ENCODE measurements at regions not wholly inside any gene's neighbourhood (a gene's known extent, or its start where the extent isn't known, plus 50 kb on each side); places are given as distances from the start of the nearest gene placed in this dataset.
A peak's percentile ranks its signal among the peaks of the same experiment; 100 is the strongest.

DNA sequence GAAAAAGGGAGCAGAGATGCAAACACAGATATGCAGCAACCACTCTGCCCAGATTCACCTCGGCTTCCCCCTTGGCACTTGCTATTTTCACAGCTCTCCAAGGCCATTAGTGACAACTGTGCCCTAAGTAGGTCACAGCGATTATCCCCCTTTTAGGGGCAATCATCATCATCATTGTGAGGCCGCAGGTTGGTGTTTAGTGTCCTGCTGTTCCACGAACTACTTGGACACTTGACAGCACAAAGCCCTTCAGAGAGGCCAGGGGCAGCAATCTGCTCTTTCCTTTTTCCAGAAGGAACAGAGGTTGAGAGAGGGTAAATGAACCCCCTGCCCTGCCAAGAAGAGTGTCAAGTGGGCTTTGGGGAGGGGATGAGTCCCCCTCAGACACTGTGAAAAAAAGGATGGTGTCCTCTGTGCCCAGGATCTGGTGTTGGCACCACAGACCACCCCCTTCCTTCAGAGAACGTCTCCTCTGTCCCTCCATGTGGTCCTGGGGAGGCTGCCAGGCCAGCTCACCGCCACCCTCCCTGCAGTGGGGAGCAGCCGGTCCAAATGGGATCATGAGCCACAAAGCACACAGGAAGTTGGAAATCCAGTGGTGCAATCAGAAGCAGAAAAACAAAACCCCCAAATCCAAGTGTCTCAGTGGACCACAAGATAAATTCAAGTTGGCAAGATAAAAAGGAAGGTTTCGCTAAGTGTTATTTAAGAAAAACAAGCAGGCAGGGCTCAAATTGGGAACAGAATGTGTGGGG, 78.4 kb upstream of the MED9 start:
- DNase-seq, result no peak

DNA sequence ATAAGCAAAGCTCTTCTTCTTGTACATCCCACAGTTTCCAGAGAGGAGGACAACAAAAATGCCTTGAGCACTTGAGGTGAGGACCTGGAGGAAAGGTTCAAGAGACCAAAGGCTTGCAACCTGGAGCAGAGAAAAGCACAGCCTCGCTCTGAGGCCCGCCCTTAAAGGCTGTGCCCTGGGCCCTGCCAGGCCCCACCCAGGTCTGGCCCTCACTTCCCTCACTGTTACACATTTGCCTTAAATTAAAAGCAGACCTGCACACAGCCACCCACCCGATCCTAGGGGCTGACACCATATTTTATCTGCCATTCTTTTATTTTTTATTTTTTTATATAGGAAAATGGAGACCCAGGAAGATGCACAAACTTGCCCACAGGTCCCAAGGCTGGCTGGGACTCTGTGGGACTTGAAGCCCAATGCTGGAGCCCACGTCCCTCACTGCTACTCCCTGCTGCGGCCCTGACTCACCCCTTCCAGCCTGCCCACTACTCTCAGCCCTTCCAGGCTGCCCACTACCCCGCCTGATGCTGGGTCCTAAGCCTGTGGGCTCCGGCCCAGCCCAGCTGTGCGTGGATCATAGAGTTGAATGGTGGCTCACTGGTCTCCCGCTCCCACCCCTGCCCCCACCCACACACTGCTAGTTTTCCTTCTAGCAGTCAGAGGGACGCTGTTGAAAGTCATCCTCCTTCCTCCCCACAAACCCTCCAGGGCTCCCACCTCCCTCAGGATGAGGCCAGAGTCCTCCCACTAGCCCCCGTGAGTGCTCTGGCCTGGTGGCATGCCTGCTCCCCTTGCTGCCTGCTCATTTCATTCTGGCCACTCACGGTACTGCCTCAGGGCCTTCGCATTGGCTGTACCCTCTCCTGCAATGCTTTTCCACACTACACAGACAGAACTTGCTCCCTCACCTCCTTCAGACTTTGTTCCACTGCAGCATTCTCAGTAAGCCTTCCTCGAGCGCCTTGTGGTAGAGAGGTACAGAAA, 77.6 kb upstream of the MED9 start:
- DNase-seq, result no peak

DNA sequence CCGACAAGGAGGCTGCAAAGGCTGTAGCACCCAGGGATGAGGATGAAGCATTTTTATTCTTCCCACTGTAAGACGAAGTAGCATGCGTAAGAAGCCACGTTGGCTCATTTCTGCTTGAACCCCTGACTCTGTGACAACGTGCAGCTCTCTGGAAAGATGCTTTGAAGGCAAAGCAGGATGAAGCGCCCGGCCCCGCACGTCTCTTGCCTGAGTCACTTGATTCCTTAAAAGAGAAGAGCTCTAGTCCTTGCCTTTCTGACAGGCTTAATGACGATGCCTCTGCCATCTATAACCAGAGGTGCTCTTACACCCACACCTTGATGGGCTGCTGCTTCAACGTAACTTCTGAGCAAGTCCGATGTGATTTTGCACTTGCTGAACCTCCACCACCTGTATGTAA, 76.7 kb upstream of the MED9 start:
- DNase-seq, result no peak

GRCh38 chr17:17400566-17401184, 76.1 kb upstream of the MED9 start:
- no peak for DNase-seq

DNA sequence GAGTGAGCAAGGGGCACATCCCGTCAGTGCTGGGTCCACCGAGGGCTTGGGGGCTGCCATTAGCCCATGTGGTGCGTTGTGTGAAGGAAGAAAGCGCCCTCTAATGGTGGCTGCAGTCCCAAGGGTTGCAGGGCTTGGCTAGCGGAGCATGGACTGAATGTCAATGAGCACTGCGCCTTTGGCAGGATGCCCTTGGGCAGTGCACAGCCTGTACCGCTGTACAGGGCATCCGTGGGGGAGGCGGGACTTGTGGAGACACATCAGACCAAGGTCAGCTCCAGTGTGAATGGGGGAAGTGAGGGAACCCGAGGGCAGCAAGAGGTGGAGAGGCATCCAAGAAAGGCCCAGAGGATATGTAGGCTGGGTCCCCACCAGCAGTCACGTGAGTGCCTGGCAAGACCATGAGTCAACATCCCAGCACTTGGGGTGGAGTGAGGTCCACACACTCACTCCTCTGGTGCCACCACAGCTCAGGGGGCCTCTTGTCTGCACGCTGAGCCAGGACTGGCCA, 75.5 kb upstream of the MED9 start:
- DNase-seq, result no peak

GRCh38 chr17:17402558-17402957, 74.2 kb upstream of the MED9 start:
- no peak for DNase-seq

DNA sequence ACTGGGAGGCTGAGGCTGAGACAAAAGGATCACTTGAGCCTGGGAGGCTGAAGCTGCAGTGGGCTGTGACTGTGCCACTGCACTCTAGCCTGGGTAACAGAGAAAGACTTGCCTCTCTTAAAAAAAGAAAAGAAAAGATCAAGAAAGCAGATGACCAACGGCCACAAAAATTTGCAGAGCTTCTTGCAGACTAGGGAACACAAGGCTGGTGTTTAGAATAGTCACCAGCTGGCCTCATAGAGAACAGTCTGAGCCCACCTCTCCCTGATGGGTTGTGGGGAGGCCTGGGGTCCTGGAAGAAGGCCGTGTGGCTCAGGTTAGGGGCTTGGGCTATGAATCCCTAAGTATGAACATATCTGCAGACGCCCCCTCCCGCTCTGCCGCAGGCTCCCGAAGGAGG, 73.7 kb upstream of the MED9 start:
- DNase-seq, result no peak

DNA sequence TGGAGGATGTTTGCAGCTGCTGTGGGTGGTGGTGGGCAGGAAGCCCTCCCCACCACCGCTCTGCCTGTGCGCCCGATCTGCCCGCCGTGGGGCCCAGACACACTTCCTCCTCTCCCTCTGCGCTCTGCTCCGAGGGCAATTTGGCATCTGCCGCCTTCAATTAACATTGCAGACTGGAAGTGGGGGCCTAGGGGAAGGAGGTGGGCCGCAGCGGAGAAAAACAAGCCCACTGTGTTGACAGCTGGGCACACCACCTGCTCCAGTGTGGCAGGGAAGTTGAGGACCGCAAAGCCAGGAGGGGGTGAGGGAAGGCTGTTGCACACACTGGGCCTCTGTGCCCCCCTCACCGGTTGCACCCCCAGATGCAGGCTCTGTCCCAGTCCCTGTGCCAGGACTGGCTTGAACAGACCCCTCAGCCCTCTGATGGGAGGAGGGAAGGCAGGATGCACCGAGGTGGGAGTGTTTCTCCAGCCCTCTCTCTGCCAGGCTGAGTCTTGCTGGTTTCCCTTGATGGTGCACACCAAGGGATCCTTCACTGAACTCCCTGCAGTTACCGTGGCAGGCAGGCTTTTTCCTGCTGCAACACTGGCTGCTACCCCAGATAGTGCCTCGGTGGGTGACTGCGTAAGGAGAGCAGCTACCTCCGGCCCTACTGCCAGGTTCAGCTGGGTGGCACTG, 72.8 kb upstream of the MED9 start:
- DNase-seq, result peak; percentile 57

DNA sequence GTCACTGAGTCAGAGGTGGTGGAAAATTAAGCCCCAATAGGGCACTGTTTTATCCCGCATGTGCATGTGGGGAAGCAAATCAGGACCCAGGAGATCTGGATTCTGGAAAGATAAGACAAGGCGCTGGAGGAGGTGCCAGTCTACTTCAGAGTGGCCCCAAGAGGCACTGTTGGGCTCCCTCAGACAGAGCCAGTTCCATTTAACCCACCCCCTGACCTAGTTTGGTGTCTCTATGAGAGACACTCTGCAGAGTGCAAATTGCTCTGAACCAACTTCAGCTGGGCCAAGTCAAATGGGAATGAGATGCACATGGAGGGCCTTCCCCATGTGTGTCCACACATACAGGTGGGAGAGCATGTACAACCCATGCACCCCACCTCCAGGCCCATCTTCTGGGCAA, 71.1 kb upstream of the MED9 start:
- no peak for DNase-seq

DNA sequence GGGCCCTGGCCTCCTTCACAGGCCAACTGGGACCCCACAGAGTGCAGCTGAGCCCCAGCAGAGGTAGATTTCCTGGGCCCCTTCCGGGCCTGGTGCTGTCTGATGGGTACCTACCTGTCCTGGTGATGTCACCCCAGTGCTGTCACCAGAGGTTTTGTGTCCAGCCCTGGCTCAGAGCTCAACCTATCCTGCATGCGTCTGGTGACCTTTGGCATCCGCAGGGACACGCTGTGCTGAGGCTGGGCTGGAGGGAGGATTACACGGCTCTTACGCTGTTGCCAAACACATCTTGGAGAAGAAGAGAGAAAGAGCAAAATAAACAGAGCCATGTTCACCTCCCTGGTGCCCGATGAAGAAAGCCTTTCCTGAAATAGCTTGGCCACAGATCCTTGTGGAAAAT, 70.6 kb upstream of the MED9 start:
- DNase-seq, result no peak

DNA sequence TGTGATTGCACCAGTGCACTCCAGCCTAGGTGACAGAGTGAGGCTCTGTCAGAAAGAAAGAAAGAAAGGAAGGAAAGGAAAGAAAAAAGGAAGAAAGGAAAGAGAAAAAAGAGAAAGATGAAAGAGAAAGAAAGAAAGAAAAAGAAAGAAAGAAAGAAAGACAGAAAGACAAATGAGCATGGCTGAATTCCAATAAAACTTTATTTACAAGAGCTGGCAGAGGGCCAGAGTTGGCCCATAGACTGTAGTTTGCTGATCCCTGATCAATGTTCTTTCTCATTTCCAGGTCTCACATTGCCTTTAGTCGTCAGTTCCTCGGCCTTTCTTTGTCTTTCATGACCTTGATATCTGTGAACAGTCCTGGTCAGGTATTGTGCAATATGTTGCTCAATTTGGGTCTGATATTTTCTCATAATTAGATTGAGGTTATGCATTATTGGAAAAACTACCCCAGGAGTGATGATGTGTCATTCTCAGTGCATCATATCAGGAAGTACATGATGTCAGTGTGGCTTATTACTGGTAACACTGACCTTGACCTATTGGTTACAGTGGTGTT, 68.5 kb upstream of the MED9 start:
- no peak for DNase-seq

- DNase-seq, result no peak
These were observed 66.4 kb upstream of the MED9 start for GRCh38 chr17:17410357-17410756.

DNA sequence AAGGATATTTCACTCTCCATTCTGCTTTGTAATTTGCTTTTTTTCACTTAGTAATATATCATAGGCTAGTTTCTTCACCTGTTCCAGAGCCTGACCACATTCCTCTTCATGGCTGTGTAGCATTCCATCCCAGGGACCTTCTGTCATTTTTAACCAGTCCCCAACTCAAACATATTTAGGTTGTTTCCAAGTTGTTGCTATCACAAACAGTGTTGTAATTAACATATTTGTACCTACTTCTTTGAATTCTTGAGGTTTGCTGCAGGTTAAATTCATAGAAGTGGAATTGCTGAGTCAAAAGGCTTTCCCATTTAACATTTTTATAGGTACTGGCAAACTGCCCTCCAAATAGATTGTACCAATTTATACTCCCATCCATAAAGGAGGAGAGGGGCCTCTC, 65.1 kb upstream of the MED9 start:
- DNase-seq, result no peak

DNA sequence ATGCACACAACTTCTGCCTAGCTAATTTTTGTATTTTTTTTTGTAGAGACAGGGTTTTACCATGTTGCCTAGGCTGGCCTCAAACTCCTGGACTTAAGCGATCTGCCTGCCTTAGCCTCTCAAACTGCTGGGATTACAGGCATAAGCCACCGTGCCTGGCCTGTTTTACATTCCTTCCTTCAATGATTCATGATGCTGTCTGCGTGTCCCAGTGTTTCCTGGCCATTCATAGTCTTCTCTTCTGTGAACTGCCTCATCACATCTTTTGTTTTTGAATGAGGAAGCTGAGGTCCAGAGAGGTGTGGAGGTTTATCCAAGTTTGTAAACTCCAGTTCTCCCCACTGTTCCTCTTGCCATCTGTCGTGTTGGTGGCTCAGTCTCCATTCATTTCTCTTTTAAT, 64.5 kb upstream of the MED9 start:
- no peak for DNase-seq

- DNase-seq, result no peak
These were observed 63.5 kb upstream of the MED9 start for GRCh38 chr17:17413215-17413792.

- DNase-seq, result no peak
These were observed 63.0 kb upstream of the MED9 start for GRCh38 chr17:17413821-17414220.

GRCh38 chr17:17414341-17414805, 62.4 kb upstream of the MED9 start:
- DNase-seq, result no peak

- DNase-seq, result no peak
These were observed 61.8 kb upstream of the MED9 start for GRCh38 chr17:17415006-17415405.

- DNase-seq, result peak; percentile 11
These were observed 60.8 kb upstream of the MED9 start for GRCh38 chr17:17416007-17416399.

DNA sequence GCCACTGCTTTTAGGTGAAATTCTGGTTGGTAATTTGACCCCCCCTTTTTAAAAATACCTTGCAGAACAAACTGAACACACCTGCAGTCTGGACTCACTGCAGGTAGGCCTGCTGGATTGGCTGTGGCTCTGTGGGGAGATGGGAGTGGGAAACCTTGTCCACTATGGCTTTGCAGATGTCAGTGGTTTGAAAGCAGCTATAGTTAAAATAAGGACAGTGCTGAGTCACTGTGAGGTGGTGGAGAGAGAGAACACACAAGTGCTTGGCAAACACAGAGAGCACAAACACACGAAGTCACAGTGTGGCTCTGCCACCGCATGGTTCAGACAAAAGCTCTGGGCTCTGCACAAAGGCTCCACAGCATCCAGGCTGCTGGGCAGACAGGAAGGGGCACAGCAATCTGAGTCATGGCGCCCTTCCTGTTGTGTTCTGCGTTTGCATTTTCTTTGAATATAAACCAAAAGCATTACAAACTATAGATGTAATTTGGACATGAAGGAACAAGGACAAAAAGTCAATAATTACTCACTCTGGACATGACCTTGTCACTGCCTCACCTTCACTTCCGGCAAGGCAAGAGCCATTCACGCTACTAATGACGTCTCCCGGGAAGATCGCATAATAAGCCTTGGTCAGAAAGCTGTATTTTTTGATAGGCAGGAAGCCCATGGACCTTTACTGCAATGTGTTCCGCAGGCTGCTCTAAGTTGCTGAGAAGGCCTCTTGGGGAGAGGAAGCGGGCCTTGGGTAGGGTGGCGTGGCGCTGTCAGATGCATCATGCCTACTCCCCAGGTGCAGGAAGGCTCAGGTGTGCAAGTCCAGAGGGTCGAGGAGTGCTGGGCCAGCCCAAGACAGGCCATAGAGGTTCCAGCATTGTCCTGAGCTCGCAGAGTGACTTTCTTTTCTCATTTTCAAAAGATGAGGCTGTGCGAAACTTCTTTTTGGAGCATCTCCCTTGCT, 60.1 kb upstream of the MED9 start:
- no peak for DNase-seq

DNA sequence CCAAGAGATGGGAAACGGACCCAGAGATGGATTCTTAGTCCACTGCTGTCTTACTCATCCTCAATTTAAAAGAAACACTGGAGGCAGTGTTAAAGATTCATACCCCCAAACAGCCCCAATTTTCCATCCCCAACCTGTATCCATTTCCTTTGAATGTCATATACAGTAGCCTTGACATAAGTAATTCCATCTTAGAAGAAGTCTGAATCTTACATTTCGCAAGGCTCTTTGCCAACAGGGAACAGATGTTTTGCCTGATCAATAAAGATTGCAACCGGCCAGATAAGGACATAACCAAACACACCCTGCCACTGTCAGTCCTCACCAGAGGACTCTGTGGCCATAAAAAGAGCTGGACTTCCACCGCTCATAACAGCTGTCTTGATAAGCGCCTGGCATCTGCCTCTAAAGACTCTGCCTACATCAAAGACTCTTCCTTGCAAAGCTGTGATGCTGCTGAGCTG, 59.0 kb upstream of the MED9 start:
- DNase-seq, result no peak

Data from NCI-H2081 treated with DMSO at 0.1 percent for 48 hours (cell line).